Brain microvascular endothelial cell (primary cell): ENCODE measurements at regions not wholly inside any gene's neighbourhood (a gene's known extent, or its start where the extent isn't known, plus 50 kb on each side); places are given as distances from the start of the nearest gene placed in this dataset.

Experiments
- DNase-seq: peaks from one replicate; pipeline ENCODE4 v3.0.0-alpha.2; 2020
- H3K27ac ChIP-seq: fragments of 250-450 bp; sonication (Bioruptor Pico); 2 replicates; pipeline ENCODE4 v1.5.1; 2020; ENCODE audit warnings: mild to moderate bottlenecking, moderate library complexity
- H3K27me3 ChIP-seq: fragments of 250-450 bp; sonication (Bioruptor Pico); replicated peaks from 2 replicates; pipeline ENCODE4 v1.5.1; 2020; ENCODE audit warnings: mild to moderate bottlenecking
- H3K36me3 ChIP-seq: fragments of 250-450 bp; sonication (Bioruptor Pico); replicated peaks from 2 replicates; pipeline ENCODE4 v1.5.1; 2020; ENCODE audit warnings: mild to moderate bottlenecking
- H3K4me3 ChIP-seq: 2 replicates; pipeline ENCODE4 v1.5.1; 2011; ENCODE audit warnings: low read depth, mild to moderate bottlenecking, control low read depth, low read length, moderate library complexity
- in situ Hi-C: cut with HindIII; loops from 2 replicates; pipeline ENCODE4 v1.10.0; 2017; ENCODE audit warnings: low sequenced_read_pairs, low pct_ligation_motif_present
- TF ChIP-seq, protein P1 (sequence below): IDR thresholded peaks from 2 replicates; pipeline ENCODE4 v1.5.1; 2011; ENCODE audit warnings: low read depth, mild to moderate bottlenecking, moderate library complexity, low read length, control low read depth, inconsistent platforms; ENCODE audit errors: missing control alignments

DNA sequence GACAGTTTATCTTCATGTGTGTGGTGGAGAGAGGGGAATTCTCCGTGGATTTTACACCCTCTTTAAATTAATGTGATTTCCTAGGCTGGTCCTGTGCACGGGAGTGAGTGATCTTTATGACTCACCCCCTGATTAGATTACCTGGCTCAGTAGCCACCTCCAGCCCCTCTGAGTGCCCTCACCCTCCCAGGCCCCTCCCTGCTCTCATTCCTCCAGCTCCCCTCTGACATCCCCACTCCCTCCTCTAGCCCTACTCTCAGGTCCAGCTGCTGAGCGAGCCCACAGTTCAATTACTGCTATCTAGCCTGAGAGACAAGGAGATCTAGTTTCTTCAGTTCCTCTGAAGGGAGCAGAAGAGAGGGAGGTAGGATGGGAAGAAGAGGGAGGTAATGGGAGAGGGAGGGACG lies 61.8 kb upstream of the ARAP3 start:
- H3K4me3 ChIP-seq = no peak overlapping the region
- in situ Hi-C loops = no loop called here
- H3K27ac ChIP-seq = no peak overlapping the region
- TF ChIP-seq, protein P1, sequence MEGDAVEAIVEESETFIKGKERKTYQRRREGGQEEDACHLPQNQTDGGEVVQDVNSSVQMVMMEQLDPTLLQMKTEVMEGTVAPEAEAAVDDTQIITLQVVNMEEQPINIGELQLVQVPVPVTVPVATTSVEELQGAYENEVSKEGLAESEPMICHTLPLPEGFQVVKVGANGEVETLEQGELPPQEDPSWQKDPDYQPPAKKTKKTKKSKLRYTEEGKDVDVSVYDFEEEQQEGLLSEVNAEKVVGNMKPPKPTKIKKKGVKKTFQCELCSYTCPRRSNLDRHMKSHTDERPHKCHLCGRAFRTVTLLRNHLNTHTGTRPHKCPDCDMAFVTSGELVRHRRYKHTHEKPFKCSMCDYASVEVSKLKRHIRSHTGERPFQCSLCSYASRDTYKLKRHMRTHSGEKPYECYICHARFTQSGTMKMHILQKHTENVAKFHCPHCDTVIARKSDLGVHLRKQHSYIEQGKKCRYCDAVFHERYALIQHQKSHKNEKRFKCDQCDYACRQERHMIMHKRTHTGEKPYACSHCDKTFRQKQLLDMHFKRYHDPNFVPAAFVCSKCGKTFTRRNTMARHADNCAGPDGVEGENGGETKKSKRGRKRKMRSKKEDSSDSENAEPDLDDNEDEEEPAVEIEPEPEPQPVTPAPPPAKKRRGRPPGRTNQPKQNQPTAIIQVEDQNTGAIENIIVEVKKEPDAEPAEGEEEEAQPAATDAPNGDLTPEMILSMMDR = no peak
- H3K36me3 ChIP-seq = no peaks in the 10 kb centered on the region
- DNase-seq = no peak
- H3K27me3 ChIP-seq = peaks cover 11% of the 10 kb centered on the region

DNA sequence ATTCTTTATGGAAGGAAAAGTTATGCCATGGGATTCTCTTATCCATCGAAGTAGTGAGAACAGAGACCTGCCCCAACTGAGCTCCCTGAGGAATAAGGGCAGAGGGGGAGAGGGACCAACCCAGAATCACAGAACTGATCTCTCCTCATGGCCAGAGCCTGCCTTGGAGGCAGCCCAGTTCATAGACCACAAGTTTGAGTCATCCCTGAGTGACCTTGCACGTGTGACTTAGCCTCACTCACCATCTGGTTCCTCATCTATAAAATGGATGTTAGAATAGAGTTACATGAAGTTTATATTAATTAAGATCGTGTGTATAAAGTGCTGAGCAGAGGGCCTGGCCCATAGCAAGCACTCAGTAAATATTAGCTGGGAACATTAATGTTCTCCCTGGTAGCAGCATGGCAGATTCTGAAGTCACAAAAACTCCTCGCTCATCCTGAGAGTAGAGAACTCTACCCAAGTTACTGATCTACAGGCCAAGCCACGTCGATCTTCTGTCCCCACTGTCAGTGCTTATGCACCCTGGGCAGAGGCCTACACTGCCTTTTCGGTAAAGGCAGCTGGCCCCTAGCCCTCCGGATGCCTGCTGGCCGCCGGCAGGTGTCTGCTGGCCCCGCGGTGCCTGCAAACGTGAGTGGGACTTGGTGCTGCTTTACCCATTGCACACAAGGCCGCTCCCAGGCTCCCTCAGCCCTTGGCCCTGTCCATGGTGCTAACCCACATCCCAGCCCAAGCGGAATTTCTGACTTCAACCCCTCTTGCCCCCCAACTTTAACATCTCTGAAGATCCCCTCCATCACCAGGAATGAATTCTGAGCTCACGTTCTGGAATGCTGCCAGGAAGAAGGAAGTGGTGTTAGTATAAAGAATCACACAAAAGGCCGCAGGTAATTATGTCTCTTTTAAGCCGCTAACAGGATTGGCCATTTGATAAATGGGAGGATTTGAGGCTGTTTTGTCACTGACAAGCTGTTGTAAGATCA lies 61.1 kb upstream of the ARAP3 start:
- Histone ChIP-seq H3K27me3 (peaks cover 8% of the 10 kb centered on the region), H3K36me3 (no peaks in the 10 kb centered on the region), H3K4me3 (no peak overlapping the region), H3K27ac (no peak overlapping the region)
- in situ Hi-C loops = no loop called here
- DNase-seq = peak; percentile 7
- TF ChIP-seq, protein P1 = no peak

DNA sequence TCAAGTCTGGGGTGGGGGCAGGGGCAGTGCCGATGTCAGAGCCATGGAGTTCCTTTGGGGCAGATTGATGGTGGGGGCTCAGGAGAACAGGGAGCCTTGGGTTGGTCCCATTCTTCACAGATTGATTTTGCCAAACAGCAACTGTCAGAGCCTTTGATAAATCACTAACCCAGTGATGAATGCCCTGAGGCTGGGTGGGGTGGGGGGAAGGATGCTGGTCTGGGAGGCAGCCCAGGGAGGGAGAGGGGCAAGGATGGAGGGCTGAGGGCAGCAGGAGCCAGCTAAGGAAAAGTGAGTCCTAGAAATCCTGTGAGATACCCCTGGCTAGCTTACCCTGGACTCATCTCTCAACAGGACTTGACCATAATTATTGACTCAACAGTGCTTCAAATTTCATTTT lies 60.1 kb upstream of the ARAP3 start:
- in situ Hi-C loops = no loop called here
- no peak for DNase-seq
- H3K27ac ChIP-seq = no peak overlapping the region
- peaks cover 8% of the 10 kb centered on the region for H3K27me3 ChIP-seq
- no peak overlapping the region for H3K4me3 ChIP-seq
- H3K36me3 ChIP-seq = no peaks in the 10 kb centered on the region
- TF ChIP-seq, protein P1 = no peak

GRCh38 chr5:141740885-141741284 lies 58.9 kb upstream of the ARAP3 start:
- TF ChIP-seq, protein P1 = no peak
- Histone ChIP-seq H3K27ac (no peak overlapping the region), H3K27me3 (peaks cover 3% of the 10 kb centered on the region), H3K4me3 (no peak overlapping the region), H3K36me3 (no peaks in the 10 kb centered on the region)
- in situ Hi-C loops = no loop called here
- no peak for DNase-seq

- Histone ChIP-seq H3K4me3 (no peak overlapping the region), H3K27ac (no peak overlapping the region), H3K36me3 (no peaks in the 10 kb centered on the region), H3K27me3 (no peaks in the 10 kb centered on the region)
- TF ChIP-seq, protein P1 = no peak
- no peak for DNase-seq
- in situ Hi-C loops = no loop called here
These were observed 55.5 kb upstream of the ARAP3 start for GRCh38 chr5:141737535-141737934.
